Esophagus squamous epithelium (tissue), 4 donors: ENCODE measurements at regions not wholly inside any gene's neighbourhood (a gene's known extent, or its start where the extent isn't known, plus 50 kb on each side); places are given as distances from the start of the nearest gene placed in this dataset.

Source experiments
- CTCF ChIP-seq, 6 experiments: fragments of 450-650 bp in 4 of 6; fragments of 200-600 bp in 2 of 6; sonication (generic) in 2 of 6; IDR thresholded peaks; one replicate each; pipeline ENCODE4 v1.5.1; 2016 to 2019; ENCODE audit warnings: antibody characterized with exemption in 6 of 6, mild to moderate bottlenecking in 4 of 6, moderate library complexity in 4 of 6
- POLR2A ChIP-seq, 4 donors: fragments of 450-650 bp; IDR thresholded peaks; one replicate each; pipeline ENCODE4 v1.6.1; 2017; ENCODE audit warnings: antibody characterized with exemption in 4 of 4, mild to moderate bottlenecking in 4 of 4, moderate library complexity in 3 of 4

GRCh38 chr6:144652292-144652891 is 367.3 kb downstream of the UTRN start:
- TF ChIP-seq POLR2A (IDR thresholded peaks at IDR 0.05) (no peak), CTCF (IDR thresholded peaks at IDR 0.05) (no peak)
